NCI-H2196 (cell line): ENCODE measurements at regions not wholly inside any gene's neighbourhood (a gene's known extent, or its start where the extent isn't known, plus 50 kb on each side); places are given as distances from the start of the nearest gene placed in this dataset.

ENCODE experiments used
- DNase-seq: peaks from one replicate; lab custom pipeline; 2025; ENCODE audit not compliant: unreplicated experiment; lab: John Stamatoyannopoulos, UW

DNA sequence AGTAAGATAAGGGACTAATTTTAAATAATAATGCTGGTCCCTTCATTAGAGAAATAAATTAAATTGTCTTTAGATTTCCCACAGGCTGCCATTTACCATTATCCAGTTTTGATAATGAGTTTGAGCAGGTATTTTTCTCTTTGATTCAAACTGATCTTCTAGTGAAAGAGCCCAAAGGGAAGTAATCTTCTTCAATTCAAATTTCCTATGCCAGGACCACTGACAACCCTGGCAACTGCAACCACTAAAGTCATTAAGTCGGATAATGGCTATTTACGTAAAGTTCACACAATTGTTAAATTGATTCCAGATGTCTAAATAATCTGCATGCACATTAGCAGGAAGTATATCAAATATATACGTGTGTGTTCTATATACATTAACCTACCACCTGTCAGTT, 399.3 kb downstream of the PTPRC start:
- DNase-seq = no peak

GRCh38 chr1:199040076-199040905, 401.5 kb downstream of the PTPRC start:
- no peak for DNase-seq

DNA sequence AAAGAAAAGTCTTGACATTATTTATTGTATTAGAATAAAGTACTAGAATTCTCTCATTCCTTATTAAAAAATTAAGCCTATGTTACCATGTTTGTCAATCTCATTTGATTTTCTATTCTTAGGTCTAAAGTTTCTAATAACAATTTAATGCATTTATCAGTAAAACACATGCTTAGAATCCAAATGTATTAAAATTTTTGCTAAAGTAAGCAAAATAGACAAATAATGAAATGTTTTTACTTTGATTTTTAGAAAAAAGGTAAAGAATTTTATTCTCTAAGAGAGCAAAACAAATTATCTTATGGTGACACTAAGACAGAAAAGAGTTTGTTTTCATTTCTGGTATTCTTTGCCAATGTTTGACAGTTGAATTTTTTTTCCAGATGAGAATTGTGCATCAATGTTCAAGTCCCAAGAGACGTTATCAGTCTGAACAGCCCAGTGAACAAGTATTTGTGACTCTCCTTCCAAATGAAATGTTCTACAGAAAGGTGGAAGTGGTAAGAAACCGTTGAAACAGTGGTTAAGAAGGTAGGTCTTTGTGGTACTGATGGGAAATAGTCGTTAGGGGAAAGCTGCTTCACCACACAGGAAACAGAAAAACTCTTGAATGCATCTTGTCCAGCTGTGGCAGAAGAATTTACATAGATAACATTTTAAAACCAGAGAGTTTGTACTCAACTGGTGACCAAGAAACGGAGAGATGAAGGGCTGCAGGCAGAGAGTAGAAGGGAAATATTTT, 402.5 kb downstream of the PTPRC start:
- no peak for DNase-seq

DNA sequence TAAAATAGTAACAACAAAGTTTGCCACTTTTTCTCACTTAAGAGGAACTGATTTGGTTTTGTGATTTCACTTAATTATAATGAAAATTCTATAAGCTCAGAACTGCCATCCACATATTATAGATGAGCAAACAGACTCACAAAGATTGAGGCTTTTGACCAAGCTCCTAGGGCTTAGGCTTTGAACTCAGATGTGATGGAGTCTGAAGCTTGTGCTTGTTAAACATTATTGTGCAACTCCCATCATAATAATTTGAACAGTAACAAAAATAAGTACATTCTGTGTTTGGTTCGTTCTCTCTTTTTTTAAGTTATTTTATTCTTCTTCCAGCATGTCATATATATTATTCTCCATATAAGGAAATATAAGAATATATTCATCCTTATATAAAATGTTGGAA, 403.4 kb downstream of the PTPRC start:
- no peak for DNase-seq

DNA sequence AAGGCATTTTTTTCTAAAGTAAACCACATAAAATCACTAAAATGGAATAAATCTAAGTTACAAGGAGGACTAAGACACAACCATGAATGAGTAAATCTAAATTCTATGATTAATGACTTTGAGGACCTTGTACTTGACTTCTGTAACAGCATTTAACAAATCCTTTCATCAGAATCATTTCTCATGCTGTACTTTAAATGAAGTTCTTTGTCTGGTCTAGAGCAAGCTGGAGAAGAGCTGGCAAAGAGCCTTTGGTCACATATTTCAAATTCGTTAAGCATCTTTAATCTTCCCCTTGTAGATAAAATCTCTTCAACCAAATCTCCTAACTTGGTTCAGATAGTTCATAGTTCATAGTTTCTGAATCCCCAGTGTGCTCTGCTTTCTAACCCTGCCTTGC, 405.4 kb downstream of the PTPRC start:
- DNase-seq = no peak

DNA sequence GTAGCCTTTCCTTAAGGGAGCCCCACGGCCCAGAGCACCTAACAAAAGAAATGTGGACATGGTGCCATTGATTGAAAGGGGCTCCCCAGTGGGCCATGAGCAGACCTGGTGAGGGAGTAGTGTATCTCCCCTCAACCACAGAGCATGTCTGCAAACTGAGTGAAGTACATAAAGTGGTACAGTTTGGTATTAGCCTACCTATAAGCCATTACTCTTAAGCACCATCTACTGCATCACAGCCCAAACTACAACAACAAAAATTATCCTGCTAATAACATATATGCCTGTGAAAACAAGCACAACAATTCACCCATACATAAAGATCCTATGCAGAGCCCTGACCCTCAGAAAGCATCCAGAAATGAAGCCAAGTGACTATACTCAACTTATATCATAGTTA, 407.8 kb downstream of the PTPRC start:
- DNase-seq = no peak

GRCh38 chr1:199054694-199055093, 415.9 kb downstream of the PTPRC start:
- DNase-seq = no peak

DNA sequence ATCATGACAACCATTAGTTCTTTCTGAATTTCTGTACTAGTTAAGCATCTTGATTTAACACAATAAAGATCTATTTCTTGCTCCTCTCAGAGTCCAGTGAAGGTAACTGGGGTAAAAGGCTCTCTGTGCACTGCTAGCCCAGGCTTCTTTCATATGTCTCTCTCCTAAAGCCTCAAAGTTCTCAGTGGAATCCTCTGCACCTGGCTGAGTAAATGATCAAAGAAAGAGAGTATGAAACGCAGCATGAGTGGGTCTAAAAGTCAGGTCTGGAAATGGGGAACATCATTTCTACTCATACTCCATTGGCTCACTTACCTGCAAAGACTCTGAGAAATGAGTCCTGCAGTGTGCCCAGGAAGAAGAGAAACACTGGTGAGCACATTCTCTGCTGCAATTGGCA, 418.5 kb downstream of the PTPRC start:
- no peak for DNase-seq

- no peak for DNase-seq
Observed at GRCh38 chr1:199058281-199058680, 419.4 kb downstream of the PTPRC start.

DNA sequence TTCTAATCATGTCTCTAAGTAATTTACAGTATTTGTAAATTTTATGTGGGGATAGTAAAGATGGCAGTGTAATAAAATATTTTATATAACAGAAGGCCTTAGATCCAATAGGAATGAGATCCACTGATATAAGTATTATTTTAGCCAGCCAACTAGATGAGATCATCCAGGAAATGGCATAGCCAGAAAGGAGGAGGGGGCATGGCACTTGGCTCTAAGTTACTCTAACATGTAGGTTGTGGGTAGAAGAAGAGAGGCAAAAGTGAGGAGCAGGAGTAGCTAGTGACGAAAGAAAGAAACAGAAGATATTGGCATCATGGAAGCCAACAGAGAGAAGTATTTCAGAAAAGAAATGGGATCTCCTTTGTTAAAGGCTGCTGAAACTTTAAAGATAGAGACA, 426.1 kb downstream of the PTPRC start:
- no peak for DNase-seq

- no peak for DNase-seq
Observed at GRCh38 chr1:199067483-199067882, 428.6 kb downstream of the PTPRC start.

DNA sequence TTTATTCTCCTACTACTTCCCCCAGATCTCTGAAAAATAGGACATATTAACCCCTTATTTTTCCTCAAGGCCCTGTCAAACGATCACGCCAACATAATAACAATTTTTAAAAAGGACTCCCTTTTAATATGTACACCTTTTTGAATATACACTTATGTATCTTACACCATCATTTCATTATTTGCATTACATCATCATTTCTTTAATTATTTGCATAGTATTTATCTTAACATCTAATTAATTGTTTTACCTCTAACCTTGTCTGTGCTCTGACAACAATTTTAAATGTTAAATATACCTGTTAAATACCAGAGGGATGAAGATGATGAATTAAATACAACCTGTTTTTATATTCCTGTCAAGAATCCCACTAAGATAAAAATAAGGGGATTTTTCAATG, 432.2 kb downstream of the PTPRC start:
- no peak for DNase-seq

DNA sequence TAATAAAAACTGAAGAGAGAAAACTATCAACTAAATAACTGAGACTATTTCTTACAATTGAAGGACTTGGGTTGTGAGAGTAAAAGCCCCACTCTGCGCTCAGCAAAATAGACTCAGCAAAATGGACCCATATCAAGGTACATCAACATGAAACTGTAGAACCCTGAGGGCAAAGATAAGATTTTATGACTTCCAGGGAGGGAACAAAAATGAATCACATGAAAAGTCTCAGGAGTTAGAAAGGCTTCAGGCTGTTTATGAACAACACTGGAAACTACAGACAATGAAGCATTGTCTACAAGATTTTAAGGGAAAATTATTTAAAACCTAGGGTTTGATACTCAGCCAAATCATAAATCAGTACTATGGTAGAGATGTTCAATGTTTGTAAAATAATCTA, 434.3 kb downstream of the PTPRC start:
- no peak for DNase-seq

DNA sequence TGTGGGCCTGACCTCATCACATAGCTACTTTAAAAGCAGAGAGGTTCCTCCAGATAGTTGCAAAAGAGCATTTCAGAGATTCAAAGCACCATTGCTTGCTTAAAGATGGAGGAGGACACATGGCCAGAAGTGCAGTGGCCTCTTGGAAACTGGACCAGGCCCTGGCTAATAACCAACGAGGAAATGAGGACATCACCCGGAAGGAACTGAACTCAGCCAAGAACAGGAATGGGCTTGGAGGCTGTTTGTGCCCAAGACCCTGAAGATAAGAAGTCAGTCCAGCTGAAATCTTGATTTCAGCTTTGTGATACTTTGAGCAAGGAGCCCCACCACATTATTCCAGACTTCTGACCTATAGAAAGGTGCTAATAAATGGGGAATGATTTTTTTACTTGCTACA, 437.0 kb downstream of the PTPRC start:
- no peak for DNase-seq

GRCh38 chr1:199079994-199080393, 441.2 kb downstream of the PTPRC start:
- DNase-seq = no peak

DNA sequence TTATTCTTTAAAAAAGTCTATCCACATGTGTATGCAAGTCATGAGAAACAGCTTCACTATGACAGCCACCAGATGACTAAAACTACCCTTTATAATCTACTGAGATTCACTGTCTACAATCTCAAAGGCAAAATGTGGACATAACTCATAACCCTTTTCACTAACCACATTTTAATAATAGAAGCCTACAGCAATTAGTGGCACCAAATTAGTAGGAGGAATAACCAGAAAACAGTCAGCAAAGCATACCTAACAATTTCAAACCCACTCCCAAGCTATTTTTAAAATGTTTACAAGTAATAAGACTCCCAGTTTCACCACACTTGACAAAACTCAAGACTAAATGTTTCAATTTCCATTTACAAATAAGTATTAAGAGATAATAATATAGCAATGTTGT, 442.9 kb downstream of the PTPRC start:
- DNase-seq = no peak

DNA sequence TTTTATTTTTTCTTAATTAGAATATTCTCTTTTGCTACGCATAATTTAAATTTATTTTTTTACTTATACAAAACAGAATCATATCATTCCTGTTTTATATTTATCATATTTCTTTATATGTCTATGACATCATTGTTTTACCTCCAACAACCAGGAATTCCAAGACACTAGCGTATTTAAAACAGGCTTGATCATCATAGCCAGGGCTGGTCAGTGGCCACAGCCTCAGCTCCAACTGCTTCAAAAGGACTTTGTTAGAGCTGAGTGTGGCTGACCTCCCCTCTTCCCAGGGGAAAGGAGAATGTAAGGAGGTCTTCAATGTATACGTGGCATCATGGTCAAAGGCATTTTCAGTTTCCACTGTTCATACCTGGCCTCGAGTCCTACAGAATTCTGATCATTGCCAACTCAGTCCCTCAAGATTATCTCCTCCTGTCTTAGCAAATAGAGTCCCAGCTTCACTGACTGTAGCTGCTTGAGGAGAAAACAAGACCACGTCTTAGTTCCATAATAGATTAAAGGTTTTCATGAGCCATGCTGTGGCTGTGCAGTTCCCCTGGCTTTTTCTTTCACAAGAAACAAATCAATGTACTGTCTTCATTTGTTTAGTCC, 444.0 kb downstream of the PTPRC start:
- no peak for DNase-seq

DNA sequence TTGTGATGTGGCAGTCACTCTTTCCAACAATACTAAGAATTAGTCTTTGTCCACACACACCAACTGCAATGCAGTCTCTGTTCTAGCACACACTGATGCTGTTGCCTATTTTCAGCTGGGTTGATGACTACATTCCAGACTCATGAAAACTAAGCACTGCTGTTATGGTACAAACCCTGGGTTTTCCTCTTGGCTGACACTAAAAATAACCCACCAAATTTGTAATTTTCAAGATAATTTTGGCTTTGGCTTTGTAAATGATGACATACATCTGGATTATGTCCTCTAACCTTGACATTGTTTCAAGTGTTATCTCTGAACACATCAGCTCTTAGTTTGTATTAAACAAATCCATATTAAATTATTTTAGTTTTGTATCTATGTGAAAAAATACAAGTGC, 444.8 kb downstream of the PTPRC start:
- DNase-seq = no peak

DNA sequence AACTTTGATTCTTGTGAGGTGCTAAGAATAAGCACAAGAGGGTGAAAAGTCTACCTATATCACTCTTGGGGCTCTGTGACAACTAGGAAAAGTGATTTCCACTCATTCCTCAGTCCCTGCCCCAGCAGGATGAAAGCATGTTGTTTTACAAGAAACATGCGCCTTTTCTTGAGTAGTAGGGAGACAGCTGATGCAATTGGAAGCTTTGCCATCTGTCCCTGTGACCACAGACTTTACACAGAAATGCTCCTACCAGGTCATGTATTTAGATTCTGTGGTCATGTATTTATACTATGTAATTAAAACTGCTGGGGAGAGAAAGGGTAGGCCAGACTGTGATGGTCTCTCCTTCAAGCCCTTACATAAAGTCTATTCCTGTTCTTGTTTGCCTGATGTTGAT, 445.5 kb downstream of the PTPRC start:
- DNase-seq = no peak

- DNase-seq = no peak
Observed at GRCh38 chr1:199085903-199086302, 447.1 kb downstream of the PTPRC start.

DNA sequence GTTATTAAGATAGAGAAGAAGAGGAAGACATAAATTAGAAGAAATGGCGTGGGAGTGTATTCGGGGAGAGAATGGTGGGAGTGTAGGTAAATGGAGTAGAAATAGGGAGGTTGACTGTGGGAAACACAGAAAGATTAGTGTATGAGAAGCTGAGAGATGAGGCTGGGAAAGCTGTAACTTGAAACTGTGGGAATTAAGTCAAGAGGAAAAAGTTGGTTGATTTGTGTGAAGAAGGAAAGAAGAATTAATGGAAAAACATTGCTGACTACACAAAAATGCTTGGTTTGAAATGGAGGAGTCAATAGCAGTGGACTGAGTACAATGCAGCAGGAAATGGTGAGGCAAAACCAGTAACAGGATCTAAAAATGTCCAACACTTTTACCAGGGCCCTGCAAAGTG, 448.3 kb downstream of the PTPRC start:
- DNase-seq = no peak
